ENCODE measurements at regions not wholly inside any gene's neighbourhood (a gene's known extent, or its start where the extent isn't known, plus 50 kb on each side); places are given as distances from the start of the nearest gene placed in this dataset.

DNA sequence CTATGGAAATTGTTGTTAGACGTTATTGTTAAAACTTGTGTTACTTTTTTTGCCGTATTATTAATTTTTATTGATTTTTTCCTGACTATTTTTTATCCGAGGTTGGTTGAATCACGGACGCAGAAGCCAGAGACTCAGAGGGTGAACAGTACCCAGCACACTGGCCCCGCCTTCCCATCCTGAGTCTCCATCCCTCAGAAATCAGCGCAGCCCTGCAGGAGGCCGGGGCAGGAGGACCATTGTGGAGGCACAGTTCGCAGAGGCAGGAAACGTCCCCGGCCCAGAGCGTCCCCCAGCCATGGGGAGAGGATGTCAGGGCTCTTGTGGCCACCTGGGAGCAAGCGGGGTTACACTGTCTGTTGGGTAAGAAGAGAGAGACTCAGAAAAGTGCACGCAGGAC, 843.0 kb downstream of the BRD1 start (continued):
- TF ChIP-seq SNAPC4 (CRISPR knock-in tag; IDR thresholded peaks at IDR 0.05) (no peak), ZNF24 (IDR thresholded peaks at IDR 0.05) (no peak), HCFC1 (IDR thresholded peaks at IDR 0.05; ENCODE audit: low read depth, low read length) (no peak), SMYD3 (CRISPR knock-in tag; IDR thresholded peaks at IDR 0.05) (no peak)
- TF ChIP-seq, protein P1, sequence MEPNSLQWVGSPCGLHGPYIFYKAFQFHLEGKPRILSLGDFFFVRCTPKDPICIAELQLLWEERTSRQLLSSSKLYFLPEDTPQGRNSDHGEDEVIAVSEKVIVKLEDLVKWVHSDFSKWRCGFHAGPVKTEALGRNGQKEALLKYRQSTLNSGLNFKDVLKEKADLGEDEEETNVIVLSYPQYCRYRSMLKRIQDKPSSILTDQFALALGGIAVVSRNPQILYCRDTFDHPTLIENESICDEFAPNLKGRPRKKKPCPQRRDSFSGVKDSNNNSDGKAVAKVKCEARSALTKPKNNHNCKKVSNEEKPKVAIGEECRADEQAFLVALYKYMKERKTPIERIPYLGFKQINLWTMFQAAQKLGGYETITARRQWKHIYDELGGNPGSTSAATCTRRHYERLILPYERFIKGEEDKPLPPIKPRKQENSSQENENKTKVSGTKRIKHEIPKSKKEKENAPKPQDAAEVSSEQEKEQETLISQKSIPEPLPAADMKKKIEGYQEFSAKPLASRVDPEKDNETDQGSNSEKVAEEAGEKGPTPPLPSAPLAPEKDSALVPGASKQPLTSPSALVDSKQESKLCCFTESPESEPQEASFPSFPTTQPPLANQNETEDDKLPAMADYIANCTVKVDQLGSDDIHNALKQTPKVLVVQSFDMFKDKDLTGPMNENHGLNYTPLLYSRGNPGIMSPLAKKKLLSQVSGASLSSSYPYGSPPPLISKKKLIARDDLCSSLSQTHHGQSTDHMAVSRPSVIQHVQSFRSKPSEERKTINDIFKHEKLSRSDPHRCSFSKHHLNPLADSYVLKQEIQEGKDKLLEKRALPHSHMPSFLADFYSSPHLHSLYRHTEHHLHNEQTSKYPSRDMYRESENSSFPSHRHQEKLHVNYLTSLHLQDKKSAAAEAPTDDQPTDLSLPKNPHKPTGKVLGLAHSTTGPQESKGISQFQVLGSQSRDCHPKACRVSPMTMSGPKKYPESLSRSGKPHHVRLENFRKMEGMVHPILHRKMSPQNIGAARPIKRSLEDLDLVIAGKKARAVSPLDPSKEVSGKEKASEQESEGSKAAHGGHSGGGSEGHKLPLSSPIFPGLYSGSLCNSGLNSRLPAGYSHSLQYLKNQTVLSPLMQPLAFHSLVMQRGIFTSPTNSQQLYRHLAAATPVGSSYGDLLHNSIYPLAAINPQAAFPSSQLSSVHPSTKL (CRISPR knock-in tag; IDR thresholded peaks at IDR 0.05): no peak

Measured in HepG2 (cell line).